Hematopoietic multipotent progenitor cell treated with erythropoietin and hydrocortisone succinate and interleukin-3 and kit ligand, for 8 days (in vitro differentiated cells): ENCODE measurements at regions not wholly inside any gene's neighbourhood (a gene's known extent, or its start where the extent isn't known, plus 50 kb on each side); places are given as distances from the start of the nearest gene placed in this dataset.

Experiments used
- DNase-seq: peaks from one replicate; pipeline ENCODE4 v3.0.0-alpha.2; 2015

GRCh38 chr2:143901185-143901842 is 618.6 kb downstream of the ZEB2 start:
- DNase-seq, result no peak

GRCh38 chr2:143899987-143900386 is 619.9 kb downstream of the ZEB2 start:
- DNase-seq, result no peak

GRCh38 chr2:143893371-143893770 is 626.5 kb downstream of the ZEB2 start:
- no peak for DNase-seq

GRCh38 chr2:143891879-143892308 is 628.0 kb downstream of the ZEB2 start:
- DNase-seq, result no peak

GRCh38 chr2:143890798-143891197 is 629.1 kb downstream of the ZEB2 start:
- DNase-seq, result no peak

DNA sequence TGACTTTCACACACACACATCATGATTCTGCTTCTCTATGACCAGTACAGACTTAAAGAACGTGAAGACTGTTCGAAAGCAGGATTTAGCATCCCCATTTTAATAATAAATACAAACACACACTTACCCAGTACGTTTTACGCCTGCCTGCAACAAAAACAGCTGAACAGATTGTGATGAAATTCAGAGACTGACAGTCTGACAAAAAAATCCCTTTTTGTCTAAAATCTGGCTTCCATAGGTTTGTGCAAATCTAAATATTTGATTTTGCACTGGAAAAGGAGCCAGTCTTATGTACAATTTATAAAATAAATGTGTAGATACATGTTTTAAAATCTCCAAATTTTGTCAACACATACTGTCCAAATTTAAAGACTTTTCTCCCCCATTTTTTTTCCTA is 630.7 kb downstream of the ZEB2 start:
- DNase-seq, result no peak

- DNase-seq, result no peak
Measured at GRCh38 chr2:143885461-143885860, 634.5 kb downstream of the ZEB2 start.

DNA sequence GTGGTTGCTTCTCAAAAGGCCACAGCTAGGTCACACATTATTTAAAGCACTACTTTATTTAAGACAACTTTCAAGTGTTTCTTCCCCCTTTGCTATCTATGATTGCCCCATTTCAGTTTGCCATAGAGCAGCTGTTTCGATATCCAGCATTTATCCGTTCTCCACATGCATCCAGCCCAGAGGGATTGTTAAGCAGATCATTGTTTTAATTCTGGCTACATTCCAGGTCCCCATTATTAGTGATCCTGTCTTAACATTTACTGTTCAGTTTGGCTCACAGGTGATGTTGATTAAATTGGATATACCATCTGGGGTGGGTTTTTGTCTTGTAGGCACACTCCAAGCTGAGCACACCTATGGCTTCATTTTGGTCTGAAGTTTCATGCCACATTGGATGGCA is 638.7 kb downstream of the ZEB2 start:
- DNase-seq, result no peak

- no peak for DNase-seq
Measured at GRCh38 chr2:143877876-143878530, 641.9 kb downstream of the ZEB2 start.

DNA sequence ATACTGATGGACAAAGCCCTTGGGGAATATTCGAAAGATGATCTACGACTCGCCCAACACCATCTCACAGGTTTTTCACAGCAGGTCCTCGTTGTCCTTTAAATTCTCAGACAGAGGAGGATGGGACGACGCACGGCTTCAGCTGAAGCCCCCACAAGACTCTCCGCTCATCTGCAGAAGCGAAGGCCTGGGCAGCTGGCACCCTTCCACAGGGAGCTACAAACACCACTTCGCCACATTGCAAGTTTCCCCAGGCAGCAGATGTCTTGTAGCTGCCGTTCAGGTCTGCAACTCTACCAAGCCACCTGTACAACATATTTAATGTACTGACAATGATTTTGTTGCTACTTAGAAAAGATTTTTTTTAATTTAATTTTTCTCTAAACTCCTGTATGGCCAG is 642.9 kb downstream of the ZEB2 start:
- DNase-seq, result no peak

- DNase-seq, result no peak
Measured at GRCh38 chr2:143875295-143876233, 644.4 kb downstream of the ZEB2 start.

DNA sequence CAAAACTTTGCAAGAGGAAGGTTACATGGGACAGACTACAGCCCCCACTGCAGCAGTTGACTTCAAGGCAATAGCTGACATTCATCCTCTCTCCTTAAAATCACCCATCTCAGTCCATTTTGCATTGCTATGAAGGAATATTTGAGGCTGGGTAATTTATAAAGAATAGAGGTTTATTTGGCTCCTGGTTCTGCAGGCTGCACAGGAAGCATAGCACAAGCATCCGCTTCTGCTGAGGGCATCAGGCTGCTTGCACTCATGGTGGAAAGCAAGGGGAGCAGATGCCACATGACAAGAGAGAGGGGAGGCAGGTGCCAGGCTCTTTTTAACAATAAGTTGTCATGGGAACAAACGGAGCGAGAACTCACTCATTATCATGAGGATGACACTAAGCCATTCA is 646.0 kb downstream of the ZEB2 start:
- no peak for DNase-seq

GRCh38 chr2:143870696-143871095 is 649.2 kb downstream of the ZEB2 start:
- no peak for DNase-seq

DNA sequence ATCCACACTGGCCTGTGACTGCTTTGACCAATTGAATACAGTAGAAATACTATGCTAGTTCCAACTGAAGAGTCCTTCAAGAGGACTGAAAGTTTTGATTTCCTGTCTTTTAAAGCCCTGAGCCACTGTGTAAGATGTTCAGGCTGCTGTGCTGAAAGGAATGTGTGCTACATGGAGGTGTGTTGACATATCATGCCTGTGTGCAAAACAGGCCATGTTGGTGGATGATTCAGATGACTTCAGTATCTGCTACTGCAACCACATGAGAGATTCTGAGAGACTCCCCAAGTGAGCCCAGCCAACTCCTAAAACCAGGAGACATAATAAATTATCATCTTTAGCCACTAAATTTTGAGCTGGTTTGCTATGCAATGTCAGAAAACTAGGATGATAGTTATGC is 662.9 kb downstream of the ZEB2 start:
- DNase-seq, result no peak

DNA sequence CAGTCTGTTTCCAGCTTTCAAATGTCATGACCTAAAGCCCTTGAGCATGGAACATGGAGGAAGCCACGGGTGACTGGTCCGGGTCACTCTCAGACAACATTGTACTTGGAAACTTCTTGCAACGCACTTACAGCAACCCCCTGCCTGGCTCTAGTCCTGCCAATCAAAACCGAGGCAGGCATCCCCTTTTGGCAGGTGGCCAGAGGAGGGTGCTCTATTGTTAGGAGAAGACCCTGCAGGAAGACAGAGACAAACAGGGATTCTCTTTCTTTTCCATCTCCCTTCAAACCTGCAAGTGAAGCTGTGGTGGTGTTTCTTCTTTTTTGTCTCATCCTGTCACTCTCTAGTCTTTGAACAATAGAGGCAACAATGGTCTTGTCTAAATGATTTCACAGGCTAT is 667.2 kb downstream of the ZEB2 start:
- no peak for DNase-seq

GRCh38 chr2:143850084-143850483 is 669.8 kb downstream of the ZEB2 start:
- DNase-seq, result no peak

DNA sequence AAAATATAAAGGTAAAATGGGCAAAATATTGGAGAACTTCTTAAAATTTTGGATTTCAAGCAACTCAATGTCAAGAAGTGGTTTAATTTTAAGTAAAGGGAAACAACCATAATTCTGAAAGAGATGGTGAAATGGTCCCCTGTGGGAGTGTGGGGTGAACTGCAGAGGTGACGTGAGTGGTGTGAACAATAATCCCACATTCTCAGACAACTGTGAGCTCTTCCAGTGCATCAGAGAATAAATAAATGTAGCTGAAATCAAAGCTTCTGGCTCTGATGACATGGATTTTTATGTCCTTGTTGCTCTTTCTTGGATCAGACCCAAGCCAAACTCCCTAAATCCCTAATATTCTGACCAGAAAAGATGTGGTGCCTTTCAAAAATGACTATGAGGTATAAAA is 672.7 kb downstream of the ZEB2 start:
- no peak for DNase-seq

- no peak for DNase-seq
Measured at GRCh38 chr2:143844986-143845385, 674.9 kb downstream of the ZEB2 start.

DNA sequence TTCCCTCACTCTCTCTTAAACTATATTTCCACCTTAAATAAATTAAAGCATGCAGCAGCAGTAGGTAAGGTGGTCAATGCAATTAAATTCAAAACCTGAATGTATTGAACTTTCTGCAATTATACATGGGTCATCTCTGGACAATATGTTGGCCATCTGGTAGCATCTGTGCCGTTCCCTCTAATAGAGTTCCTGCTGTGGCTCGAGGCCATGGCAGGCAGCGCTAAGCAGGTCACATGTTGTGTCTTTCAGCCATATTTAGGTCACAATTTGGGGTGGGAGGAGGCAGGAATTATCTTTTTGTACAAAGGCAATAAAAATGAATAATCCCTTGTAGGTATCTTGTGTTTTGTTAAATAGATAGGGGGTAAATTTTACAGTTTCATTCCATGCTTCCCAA is 676.2 kb downstream of the ZEB2 start:
- no peak for DNase-seq

DNA sequence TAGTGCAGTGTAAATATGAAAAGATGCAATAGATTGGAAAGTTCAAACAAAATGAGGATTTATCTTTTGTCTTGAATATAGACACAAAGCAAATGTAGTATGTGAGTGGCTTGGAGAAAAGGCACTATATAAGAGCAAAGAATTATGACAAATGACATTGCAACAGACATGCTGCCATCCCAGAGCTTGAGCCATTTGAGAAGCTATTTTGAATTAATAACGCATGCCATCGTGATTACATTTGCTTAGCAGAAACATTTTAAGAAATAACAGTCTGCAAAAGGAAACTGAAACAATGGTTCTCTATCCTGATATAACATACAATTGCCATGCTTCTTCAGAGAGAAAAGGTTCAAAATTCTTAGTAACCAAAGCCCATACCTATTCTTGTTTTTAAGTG is 677.1 kb downstream of the ZEB2 start:
- no peak for DNase-seq

GRCh38 chr2:143841935-143842334 is 678.0 kb downstream of the ZEB2 start:
- DNase-seq, result peak; percentile 38

DNA sequence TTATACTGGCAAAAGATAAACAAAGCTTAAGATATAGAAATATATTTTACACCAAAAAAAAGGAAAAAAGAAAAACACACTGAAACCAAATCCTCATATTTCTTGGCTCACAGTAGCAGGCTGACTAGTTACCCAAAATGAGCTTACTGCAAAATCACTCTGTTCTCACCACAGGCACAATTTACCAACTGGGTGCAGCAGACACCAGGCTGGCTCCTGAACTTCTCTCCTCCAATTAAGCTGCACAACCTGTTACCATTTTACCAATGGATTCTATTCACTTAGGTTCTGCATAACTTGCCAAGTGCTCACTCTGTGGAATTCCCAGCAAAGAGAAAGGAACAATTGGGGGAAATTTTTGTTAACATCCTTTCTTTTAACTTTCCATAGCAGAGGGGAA is 679.3 kb downstream of the ZEB2 start:
- no peak for DNase-seq

- no peak for DNase-seq
Measured at GRCh38 chr2:143840194-143840593, 679.7 kb downstream of the ZEB2 start.

GRCh38 chr2:143839456-143839855 is 680.5 kb downstream of the ZEB2 start:
- DNase-seq, result no peak
